Mesenchymal stem cell (in vitro differentiated cells and primary cell): ENCODE measurements at regions not wholly inside any gene's neighbourhood (a gene's known extent, or its start where the extent isn't known, plus 50 kb on each side); places are given as distances from the start of the nearest gene placed in this dataset.

Experiments used
- DNase-seq: peaks from one replicate; pipeline ENCODE4 v3.0.0-alpha.2; 2013
- H2AFZ ChIP-seq: one replicate; pipeline ENCODE4 v1.6.1; 2013; ENCODE audit warnings: low read depth, mild to moderate bottlenecking, control low read depth, inconsistent platforms, low read length, moderate library complexity
- H2AK5ac ChIP-seq: 2 replicates; pipeline ENCODE4 v1.6.1; 2013; ENCODE audit warnings: low read length, moderate library complexity, mild to moderate bottlenecking, inconsistent platforms; ENCODE audit not compliant: severe bottlenecking
- H2BK120ac ChIP-seq: one replicate; pipeline ENCODE4 v1.6.1; 2013; ENCODE audit warnings: low read depth, mild to moderate bottlenecking, inconsistent platforms, low read length, moderate library complexity
- H2BK12ac ChIP-seq, 2 experiments: one replicate each; pipeline ENCODE4 v1.6.1; 2013; ENCODE audit warnings: inconsistent platforms in 2 of 2, low read length in 2 of 2, mild to moderate bottlenecking in 2 of 2, moderate library complexity in 2 of 2, control low read depth in 1 of 2
- H2BK15ac ChIP-seq: one replicate; pipeline ENCODE4 v1.6.1; 2013; ENCODE audit warnings: mild to moderate bottlenecking, low read depth, inconsistent platforms; ENCODE audit not compliant: poor library complexity, severe bottlenecking
- H2BK5ac ChIP-seq: 2 replicates; pipeline ENCODE4 v1.6.1; 2013; ENCODE audit warnings: low read depth, mild to moderate bottlenecking, low read length, control low read depth, inconsistent platforms; ENCODE audit not compliant: poor library complexity, severe bottlenecking
- H3K14ac ChIP-seq, 2 experiments: one replicate each; pipeline ENCODE4 v1.6.1; 2013; ENCODE audit warnings: inconsistent platforms in 2 of 2, low read length in 2 of 2, control low read depth in 1 of 2, mild to moderate bottlenecking in 1 of 2, moderate library complexity in 1 of 2
- H3K18ac ChIP-seq, 2 experiments: one replicate each; pipeline ENCODE4 v1.6.1; 2013; ENCODE audit warnings: inconsistent platforms in 2 of 2, low read length in 2 of 2, control low read depth in 1 of 2, low read depth in 1 of 2, mild to moderate bottlenecking in 1 of 2
- H3K23ac ChIP-seq, 2 experiments: one replicate each; pipeline ENCODE4 v1.6.1; 2013; ENCODE audit warnings: inconsistent platforms in 2 of 2, low read length in 2 of 2, mild to moderate bottlenecking in 2 of 2, moderate library complexity in 2 of 2, control low read depth in 1 of 2
- H3K27ac ChIP-seq: 2 replicates; pipeline ENCODE4 v1.5.1; 2013; ENCODE audit warnings: mild to moderate bottlenecking, moderate library complexity, low read length, control low read depth, inconsistent platforms; ENCODE audit not compliant: poor library complexity, severe bottlenecking
- H3K27me3 ChIP-seq, 2 experiments: 2 replicates each; pipeline versions ENCODE4 v1.6.1 to v1.7.0; 2013; ENCODE audit warnings: low read length in 2 of 2, mild to moderate bottlenecking in 2 of 2, moderate library complexity in 2 of 2, control low read depth in 1 of 2, inconsistent platforms in 1 of 2; ENCODE audit not compliant: control insufficient read depth in 1 of 2, insufficient read depth in 1 of 2
- H3K36me3 ChIP-seq, 2 experiments: 2 replicates each; pipeline versions ENCODE4 v1.6.1 to v1.7.0; 2013; ENCODE audit warnings: low read length in 2 of 2, control low read depth in 1 of 2, inconsistent platforms in 1 of 2, low read depth in 1 of 2, mild to moderate bottlenecking in 1 of 2; ENCODE audit not compliant: insufficient read depth in 2 of 2, control insufficient read depth in 1 of 2
- H3K4ac ChIP-seq, 2 experiments: one replicate each; pipeline ENCODE4 v1.6.1; 2013; ENCODE audit warnings: inconsistent platforms in 2 of 2, low read length in 2 of 2, mild to moderate bottlenecking in 2 of 2, moderate library complexity in 2 of 2, control low read depth in 1 of 2, low read depth in 1 of 2
- H3K4me1 ChIP-seq: 2 replicates; pipeline ENCODE4 v1.6.1; 2013; ENCODE audit warnings: low read depth, low read length, control low read depth; ENCODE audit not compliant: control insufficient read depth, insufficient read depth
- H3K4me2 ChIP-seq: 2 replicates; pipeline ENCODE4 v1.6.1; 2013; ENCODE audit warnings: low read length, mild to moderate bottlenecking, inconsistent platforms; ENCODE audit not compliant: poor library complexity, severe bottlenecking
- H3K4me3 ChIP-seq, 2 experiments: 2 replicates each; pipeline versions ENCODE4 v1.5.1 to v1.7.0; 2013; ENCODE audit warnings: low read length in 2 of 2, mild to moderate bottlenecking in 2 of 2, control low read depth in 1 of 2, low read depth in 1 of 2; ENCODE audit not compliant: insufficient read depth in 1 of 2
- H3K79me1 ChIP-seq: replicated peaks from 2 replicates; pipeline ENCODE4 v1.6.1; 2013; ENCODE audit warnings: mild to moderate bottlenecking, control low read depth, low read length, inconsistent platforms; ENCODE audit not compliant: poor library complexity, severe bottlenecking
- H3K9ac ChIP-seq: 2 replicates; pipeline ENCODE4 v1.7.0; 2013; ENCODE audit warnings: mild to moderate bottlenecking, low read length, moderate library complexity
- H3K9me3 ChIP-seq: 2 replicates; pipeline ENCODE4 v1.7.0; 2013; ENCODE audit warnings: mild to moderate bottlenecking, low read length; ENCODE audit not compliant: control insufficient read depth
- H4K8ac ChIP-seq: one replicate; pipeline ENCODE4 v1.6.1; 2013; ENCODE audit warnings: inconsistent platforms, mild to moderate bottlenecking, low read length, moderate library complexity
- H4K91ac ChIP-seq: one replicate; pipeline ENCODE4 v1.6.1; 2013; ENCODE audit warnings: mild to moderate bottlenecking, low read length, inconsistent platforms
- WGBS: methylation state at CpG from one replicate; pipeline ENCODE4 v1.1.7; 2013; ENCODE audit warnings: mixed read lengths; 5-methylcytosine and 5-hydroxymethylcytosine counted together

DNA sequence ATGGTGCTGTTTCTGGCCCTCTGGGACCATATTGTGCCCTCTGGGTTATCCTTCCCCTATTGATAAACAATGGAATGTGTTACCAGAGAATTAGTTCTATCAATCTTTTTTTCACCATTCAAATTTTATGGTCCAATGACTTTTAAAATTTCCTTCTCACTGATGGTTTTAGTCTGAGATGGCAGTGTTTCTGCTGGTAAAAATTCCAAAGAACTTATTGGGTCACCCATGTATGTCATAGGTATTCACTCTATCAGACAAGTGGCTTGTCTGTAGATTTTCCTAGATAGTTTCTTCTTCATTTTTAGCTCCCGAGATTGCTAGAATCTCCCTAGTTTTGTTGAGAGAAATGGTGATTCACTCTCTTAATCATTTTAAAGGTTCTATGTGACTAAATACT is 357.2 kb upstream of the RGS17 start:
- H3K9ac ChIP-seq = no peak overlapping the region
- H2BK12ac ChIP-seq = no peak overlapping the region
- no peak overlapping the region for H4K8ac ChIP-seq
- H3K18ac ChIP-seq = no peak overlapping the region
- H3K4me3 ChIP-seq = no peak overlapping the region
- H2AK5ac ChIP-seq = no peak overlapping the region
- H3K4me2 ChIP-seq = no peak overlapping the region
- no peak overlapping the region for H2AFZ ChIP-seq
- H3K14ac ChIP-seq = no peak overlapping the region
- H3K27me3 ChIP-seq = no peaks in the 10 kb centered on the region
- no peaks in the 10 kb centered on the region for H3K36me3 ChIP-seq
- no peaks in the 10 kb centered on the region for H3K79me1 ChIP-seq
- peaks cover 10% of the 10 kb centered on the region for H3K9me3 ChIP-seq
- H3K4me1 ChIP-seq = no peaks in the 10 kb centered on the region
- no peak overlapping the region for H2BK120ac ChIP-seq
- H3K23ac ChIP-seq = no peak overlapping the region
- no peak overlapping the region for H2BK15ac ChIP-seq
- no peak overlapping the region for H3K4ac ChIP-seq
- no peak overlapping the region for H3K27ac ChIP-seq
- no peak for DNase-seq
- H4K91ac ChIP-seq = no peak overlapping the region
- no peak overlapping the region for H2BK5ac ChIP-seq
- WGBS = no CpG with 5 or more reads among the region's 1 CpG

- DNase-seq = no peak
- no peak overlapping the region for H3K23ac ChIP-seq
- H3K4me3 ChIP-seq = no peak overlapping the region
- H4K8ac ChIP-seq = no peak overlapping the region
- no peaks in the 10 kb centered on the region for H3K4me1 ChIP-seq
- no peaks in the 10 kb centered on the region for H3K27me3 ChIP-seq
- H3K79me1 ChIP-seq = no peaks in the 10 kb centered on the region
- H2AFZ ChIP-seq = no peak overlapping the region
- H3K4ac ChIP-seq = no peak overlapping the region
- no peak overlapping the region for H2BK12ac ChIP-seq
- peaks cover 10% of the 10 kb centered on the region for H3K9me3 ChIP-seq
- no peak overlapping the region for H2BK120ac ChIP-seq
- no peak overlapping the region for H3K14ac ChIP-seq
- no peak overlapping the region for H2BK5ac ChIP-seq
- H3K4me2 ChIP-seq = no peak overlapping the region
- no peak overlapping the region for H3K9ac ChIP-seq
- H4K91ac ChIP-seq = no peak overlapping the region
- no peak overlapping the region for H2BK15ac ChIP-seq
- H2AK5ac ChIP-seq = no peak overlapping the region
- no peak overlapping the region for H3K18ac ChIP-seq
- H3K36me3 ChIP-seq = no peaks in the 10 kb centered on the region
- H3K27ac ChIP-seq = no peak overlapping the region
- WGBS = no CpG with 5 or more reads among the region's 1 CpG
Observed at GRCh38 chr6:153485072-153485471, 354.0 kb upstream of the RGS17 start.

GRCh38 chr6:153484056-153484455 is 353.0 kb upstream of the RGS17 start:
- no CpG with 5 or more reads among the region's 1 CpG for WGBS
- H2AK5ac ChIP-seq = no peak overlapping the region
- H2AFZ ChIP-seq = no peak overlapping the region
- H3K14ac ChIP-seq = no peak overlapping the region
- H3K9ac ChIP-seq = no peak overlapping the region
- H3K23ac ChIP-seq = no peak overlapping the region
- no peak overlapping the region for H3K4ac ChIP-seq
- H4K91ac ChIP-seq = no peak overlapping the region
- no peaks in the 10 kb centered on the region for H3K79me1 ChIP-seq
- no peak overlapping the region for H2BK15ac ChIP-seq
- H3K4me2 ChIP-seq = no peak overlapping the region
- no peak overlapping the region for H2BK12ac ChIP-seq
- H3K18ac ChIP-seq = no peak overlapping the region
- DNase-seq = no peak
- no peaks in the 10 kb centered on the region for H3K4me1 ChIP-seq
- H3K9me3 ChIP-seq = peaks cover 8% of the 10 kb centered on the region
- H2BK120ac ChIP-seq = no peak overlapping the region
- H3K36me3 ChIP-seq = no peaks in the 10 kb centered on the region
- H4K8ac ChIP-seq = no peak overlapping the region
- H3K4me3 ChIP-seq = no peak overlapping the region
- H3K27me3 ChIP-seq = no peaks in the 10 kb centered on the region
- H3K27ac ChIP-seq = no peak overlapping the region
- no peak overlapping the region for H2BK5ac ChIP-seq

DNA sequence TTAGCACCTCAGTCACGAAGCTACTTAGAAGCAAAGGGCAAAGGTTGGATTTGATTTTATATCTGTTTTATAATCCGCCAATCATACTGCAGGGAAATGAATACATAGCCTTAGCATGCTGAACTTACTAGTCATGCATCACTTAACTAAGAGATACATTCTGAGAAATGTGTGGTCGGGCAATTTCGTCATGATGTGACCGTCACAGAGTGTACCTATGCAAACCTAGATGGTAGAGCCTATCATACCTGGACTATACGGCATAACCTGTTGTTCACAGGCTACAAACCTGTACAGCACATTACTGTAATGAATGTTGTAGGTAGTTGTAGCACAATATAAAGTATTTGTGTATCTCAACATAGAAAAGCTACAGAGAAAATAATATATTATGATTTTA is 345.2 kb upstream of the RGS17 start:
- Histone ChIP-seq H3K27me3 (no peaks in the 10 kb centered on the region), H2BK5ac (no peak overlapping the region), H3K36me3 (no peaks in the 10 kb centered on the region), H3K23ac (no peak overlapping the region), H2AFZ (no peak overlapping the region), H4K8ac (no peak overlapping the region), H3K79me1 (no peaks in the 10 kb centered on the region), H3K9me3 (no peaks in the 10 kb centered on the region), H3K9ac (no peak overlapping the region), H2AK5ac (no peak overlapping the region), H2BK120ac (no peak overlapping the region), H3K4me2 (no peak overlapping the region), H3K27ac (no peak overlapping the region), H3K4me3 (no peak overlapping the region), H3K14ac (no peak overlapping the region), H3K4me1 (no peaks in the 10 kb centered on the region), H2BK12ac (no peak overlapping the region), H2BK15ac (no peak overlapping the region), H3K18ac (no peak overlapping the region), H3K4ac (no peak overlapping the region), H4K91ac (no peak overlapping the region)
- whole genome bisulfite sequencing = 94% methylated on average over 4 of the region's 6 CpGs
- DNase-seq = no peak
